ENCODE measurements at regions not wholly inside any gene's neighbourhood (a gene's known extent, or its start where the extent isn't known, plus 50 kb on each side); places are given as distances from the start of the nearest gene placed in this dataset.

DNA sequence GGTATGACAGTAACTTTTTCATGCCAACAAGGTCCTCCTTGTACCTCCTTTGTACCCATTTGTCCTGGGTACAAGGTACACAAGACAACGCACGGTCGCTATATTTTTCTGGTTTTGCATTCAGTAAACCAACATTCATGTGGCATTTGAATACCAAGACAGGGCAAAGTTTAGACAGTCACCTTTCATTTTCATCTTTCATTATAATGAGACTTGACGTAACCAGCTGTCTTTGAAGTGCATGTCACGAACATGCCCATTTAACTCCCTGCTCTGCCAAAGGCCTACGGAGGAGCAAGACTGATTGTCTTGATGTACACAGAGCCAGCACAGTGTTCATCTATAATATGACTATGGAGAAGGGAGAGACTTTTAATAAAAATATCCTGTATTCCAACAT lies 91.0 kb downstream of the SETD4 start:
- CTCF ChIA-PET, result no interaction called here
- no peak for TF ChIP-seq ZNF10 (tag by site-specific recombination; IDR thresholded peaks at IDR 0.05)
- TF ChIP-seq ZBTB26 (tag by site-specific recombination; optimal IDR thresholded peaks at IDR 0.05), result no peak
- no peak for TF ChIP-seq ZNF426 (tag by site-specific recombination; IDR thresholded peaks at IDR 0.05)
- no peak for TF ChIP-seq ZNF664 (tag by site-specific recombination; IDR thresholded peaks at IDR 0.05)
- TF ChIP-seq ZNF645 (tag by site-specific recombination; IDR thresholded peaks at IDR 0.05), result no peak
- TF ChIP-seq, protein P1, sequence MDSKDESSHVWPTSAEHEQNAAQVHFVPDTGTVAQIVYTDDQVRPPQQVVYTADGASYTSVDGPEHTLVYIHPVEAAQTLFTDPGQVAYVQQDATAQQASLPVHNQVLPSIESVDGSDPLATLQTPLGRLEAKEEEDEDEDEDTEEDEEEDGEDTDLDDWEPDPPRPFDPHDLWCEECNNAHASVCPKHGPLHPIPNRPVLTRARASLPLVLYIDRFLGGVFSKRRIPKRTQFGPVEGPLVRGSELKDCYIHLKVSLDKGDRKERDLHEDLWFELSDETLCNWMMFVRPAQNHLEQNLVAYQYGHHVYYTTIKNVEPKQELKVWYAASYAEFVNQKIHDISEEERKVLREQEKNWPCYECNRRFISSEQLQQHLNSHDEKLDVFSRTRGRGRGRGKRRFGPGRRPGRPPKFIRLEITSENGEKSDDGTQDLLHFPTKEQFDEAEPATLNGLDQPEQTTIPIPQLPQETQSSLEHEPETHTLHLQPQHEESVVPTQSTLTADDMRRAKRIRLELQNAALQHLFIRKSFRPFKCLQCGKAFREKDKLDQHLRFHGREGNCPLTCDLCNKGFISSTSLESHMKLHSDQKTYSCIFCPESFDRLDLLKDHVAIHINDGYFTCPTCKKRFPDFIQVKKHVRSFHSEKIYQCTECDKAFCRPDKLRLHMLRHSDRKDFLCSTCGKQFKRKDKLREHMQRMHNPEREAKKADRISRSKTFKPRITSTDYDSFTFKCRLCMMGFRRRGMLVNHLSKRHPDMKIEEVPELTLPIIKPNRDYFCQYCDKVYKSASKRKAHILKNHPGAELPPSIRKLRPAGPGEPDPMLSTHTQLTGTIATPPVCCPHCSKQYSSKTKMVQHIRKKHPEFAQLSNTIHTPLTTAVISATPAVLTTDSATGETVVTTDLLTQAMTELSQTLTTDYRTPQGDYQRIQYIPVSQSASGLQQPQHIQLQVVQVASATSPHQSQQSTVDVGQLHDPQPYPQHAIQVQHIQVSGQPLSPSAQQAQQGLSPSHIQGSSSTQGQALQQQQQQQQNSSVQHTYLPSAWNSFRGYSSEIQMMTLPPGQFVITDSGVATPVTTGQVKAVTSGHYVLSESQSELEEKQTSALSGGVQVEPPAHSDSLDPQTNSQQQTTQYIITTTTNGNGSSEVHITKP (tag by site-specific recombination; IDR thresholded peaks at IDR 0.05), result no peak
- no peak for TF ChIP-seq ZNF155 (tag by site-specific recombination; IDR thresholded peaks at IDR 0.05)
- TF ChIP-seq ZNF610 (tag by site-specific recombination; IDR thresholded peaks at IDR 0.05; ENCODE audit: borderline replicate concordance), result no peak
- TF ChIP-seq ZSCAN18 (tag by site-specific recombination; IDR thresholded peaks at IDR 0.05), result no peak
- TF ChIP-seq, protein P2, sequence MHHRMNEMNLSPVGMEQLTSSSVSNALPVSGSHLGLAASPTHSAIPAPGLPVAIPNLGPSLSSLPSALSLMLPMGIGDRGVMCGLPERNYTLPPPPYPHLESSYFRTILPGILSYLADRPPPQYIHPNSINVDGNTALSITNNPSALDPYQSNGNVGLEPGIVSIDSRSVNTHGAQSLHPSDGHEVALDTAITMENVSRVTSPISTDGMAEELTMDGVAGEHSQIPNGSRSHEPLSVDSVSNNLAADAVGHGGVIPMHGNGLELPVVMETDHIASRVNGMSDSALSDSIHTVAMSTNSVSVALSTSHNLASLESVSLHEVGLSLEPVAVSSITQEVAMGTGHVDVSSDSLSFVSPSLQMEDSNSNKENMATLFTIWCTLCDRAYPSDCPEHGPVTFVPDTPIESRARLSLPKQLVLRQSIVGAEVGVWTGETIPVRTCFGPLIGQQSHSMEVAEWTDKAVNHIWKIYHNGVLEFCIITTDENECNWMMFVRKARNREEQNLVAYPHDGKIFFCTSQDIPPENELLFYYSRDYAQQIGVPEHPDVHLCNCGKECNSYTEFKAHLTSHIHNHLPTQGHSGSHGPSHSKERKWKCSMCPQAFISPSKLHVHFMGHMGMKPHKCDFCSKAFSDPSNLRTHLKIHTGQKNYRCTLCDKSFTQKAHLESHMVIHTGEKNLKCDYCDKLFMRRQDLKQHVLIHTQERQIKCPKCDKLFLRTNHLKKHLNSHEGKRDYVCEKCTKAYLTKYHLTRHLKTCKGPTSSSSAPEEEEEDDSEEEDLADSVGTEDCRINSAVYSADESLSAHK (tag by site-specific recombination; IDR thresholded peaks at IDR 0.05), result no peak

GRCh38 chr21:35968564-35968963 lies 91.8 kb downstream of the SETD4 start:
- Histone ChIP-seq H3K9me3 (ENCODE audit: control insufficient read depth, insufficient read depth, low read depth, low read length) (no peaks in the 10 kb centered on the region), H3K4me3 (ENCODE audit: low read depth, low read length) (no peak overlapping the region), H3K4me1 (ENCODE audit: control insufficient read depth, insufficient read depth, low read length) (no peaks in the 10 kb centered on the region), H3K27ac (ENCODE audit: extremely low read depth, low read depth, low read length) (no peak overlapping the region), H3K36me3 (ENCODE audit: control insufficient read depth in 2 of 2, insufficient read depth in 1 of 2, low read length in 2 of 2) (no peaks in the 10 kb centered on the region)
- ChIA-PET POLR2A (no interaction called here), CTCF (no interaction called here)
- TF ChIP-seq ZNF585B (tag by site-specific recombination; IDR thresholded peaks at IDR 0.05) (no peak), ZNF239 (tag by site-specific recombination; IDR thresholded peaks at IDR 0.05) (no peak), ZNF658 (tag by site-specific recombination; IDR thresholded peaks at IDR 0.05) (no peak), TSHZ1 (tag by site-specific recombination; IDR thresholded peaks at IDR 0.05; ENCODE audit: borderline replicate concordance) (no peak), ZNF426 (tag by site-specific recombination; IDR thresholded peaks at IDR 0.05) (no peak), GFI1B (tag by site-specific recombination; IDR thresholded peaks at IDR 0.05) (no peak), HIC1 (tag by site-specific recombination; IDR thresholded peaks at IDR 0.05) (no peak), ZNF138 (tag by site-specific recombination; IDR thresholded peaks at IDR 0.05; ENCODE audit: borderline replicate concordance) (no peak), ZNF335 (tag by site-specific recombination; conservative IDR thresholded peaks at IDR 0.05) (no peak), ZNF169 (tag by site-specific recombination; IDR thresholded peaks at IDR 0.05) (no peak)

More for the DNA sequence above, 91.0 kb downstream of the SETD4 start:
- no peaks in the 10 kb centered on the region for H3K4me1 ChIP-seq (ENCODE audit: control insufficient read depth, insufficient read depth, low read length)
- H3K4me3 ChIP-seq (ENCODE audit: low read depth, low read length), result no peak overlapping the region
- POLR2A ChIA-PET, result no interaction called here
- H3K27ac ChIP-seq (ENCODE audit: extremely low read depth, low read depth, low read length), result no peak overlapping the region
- H3K36me3 ChIP-seq (ENCODE audit: control insufficient read depth in 2 of 2, insufficient read depth in 1 of 2, low read length in 2 of 2), result no peaks in the 10 kb centered on the region
- no peaks in the 10 kb centered on the region for H3K9me3 ChIP-seq (ENCODE audit: control insufficient read depth, insufficient read depth, low read depth, low read length)

Data from HEK293 (cell line).